ENCODE measurements at regions not wholly inside any gene's neighbourhood (a gene's known extent, or its start where the extent isn't known, plus 50 kb on each side); places are given as distances from the start of the nearest gene placed in this dataset.

DNA sequence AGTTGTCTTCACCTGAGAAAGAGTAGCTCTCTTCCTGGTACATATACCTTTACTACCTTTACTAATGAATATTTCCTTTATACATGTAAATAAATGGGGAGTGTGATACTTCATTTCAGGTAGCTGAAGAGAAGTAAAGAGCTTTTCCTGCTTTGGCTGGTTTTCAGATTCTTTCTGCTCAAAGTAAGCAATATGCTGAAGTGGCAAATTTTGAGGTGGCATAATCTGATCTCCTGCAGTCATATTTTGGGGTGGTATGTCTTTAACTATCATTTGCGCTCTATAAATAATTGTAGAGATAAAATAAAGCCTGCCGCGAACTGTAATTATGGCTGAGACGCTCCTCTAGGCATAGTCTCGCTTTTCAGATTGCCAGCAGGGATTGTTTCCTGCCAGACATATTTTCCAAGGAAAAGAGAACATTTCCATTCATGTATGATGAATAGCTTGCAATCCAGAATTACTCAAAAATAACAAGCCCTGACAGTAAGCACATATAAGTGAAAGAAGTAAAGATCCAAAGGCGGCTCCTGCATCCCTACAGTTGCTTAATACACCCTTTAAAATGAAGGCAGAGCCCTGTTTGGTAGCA lies 200.7 kb downstream of the C12orf50 start:
- DNase-seq, result no peak

DNA sequence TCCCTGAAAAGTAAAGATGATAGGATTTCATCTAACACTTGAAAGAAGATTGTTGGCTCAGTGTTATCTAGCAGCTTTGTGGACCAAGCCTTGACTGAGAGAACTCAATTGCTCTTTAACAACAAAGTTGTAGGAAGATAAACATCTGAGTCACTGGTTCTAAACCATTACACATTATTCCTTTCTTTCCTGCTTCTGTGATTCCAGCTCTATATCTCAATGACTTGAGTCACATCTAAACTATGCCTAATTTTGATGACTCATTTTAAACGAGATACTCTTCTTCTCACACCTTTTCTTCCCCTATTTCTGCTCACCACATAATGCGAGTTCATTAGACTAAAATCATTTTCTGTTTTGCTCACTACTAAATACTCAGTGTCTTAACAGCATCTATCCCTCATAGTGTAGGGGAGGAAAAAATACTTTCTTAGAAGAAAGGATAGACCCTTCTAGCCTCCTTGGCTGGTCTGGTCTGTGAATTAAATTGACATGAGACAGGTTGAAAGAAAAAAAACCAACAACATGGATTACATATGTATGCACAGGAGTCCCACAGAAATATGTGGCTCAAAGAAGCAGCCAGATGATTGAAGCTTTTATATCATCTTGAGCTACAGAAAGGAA lies 201.4 kb downstream of the C12orf50 start:
- DNase-seq, result no peak

DNA sequence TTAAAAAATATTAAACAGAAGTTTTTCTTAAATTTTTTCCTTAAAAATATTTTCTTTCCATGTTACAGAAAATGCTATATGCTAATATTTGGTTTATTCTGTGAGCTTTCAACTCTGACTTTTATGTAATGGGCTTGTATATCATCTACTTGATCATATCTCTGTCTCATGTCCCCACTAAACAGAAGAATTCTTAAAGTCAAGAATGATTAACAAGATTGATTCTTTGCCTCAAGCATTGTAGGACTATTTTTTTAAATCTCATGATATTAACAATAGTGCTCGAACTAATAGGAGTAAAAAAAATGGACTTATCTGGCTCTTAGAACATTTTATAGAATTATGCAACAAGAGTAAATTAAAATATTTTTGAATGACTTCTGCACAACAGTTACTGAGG lies 206.3 kb downstream of the C12orf50 start:
- DNase-seq, result no peak

DNA sequence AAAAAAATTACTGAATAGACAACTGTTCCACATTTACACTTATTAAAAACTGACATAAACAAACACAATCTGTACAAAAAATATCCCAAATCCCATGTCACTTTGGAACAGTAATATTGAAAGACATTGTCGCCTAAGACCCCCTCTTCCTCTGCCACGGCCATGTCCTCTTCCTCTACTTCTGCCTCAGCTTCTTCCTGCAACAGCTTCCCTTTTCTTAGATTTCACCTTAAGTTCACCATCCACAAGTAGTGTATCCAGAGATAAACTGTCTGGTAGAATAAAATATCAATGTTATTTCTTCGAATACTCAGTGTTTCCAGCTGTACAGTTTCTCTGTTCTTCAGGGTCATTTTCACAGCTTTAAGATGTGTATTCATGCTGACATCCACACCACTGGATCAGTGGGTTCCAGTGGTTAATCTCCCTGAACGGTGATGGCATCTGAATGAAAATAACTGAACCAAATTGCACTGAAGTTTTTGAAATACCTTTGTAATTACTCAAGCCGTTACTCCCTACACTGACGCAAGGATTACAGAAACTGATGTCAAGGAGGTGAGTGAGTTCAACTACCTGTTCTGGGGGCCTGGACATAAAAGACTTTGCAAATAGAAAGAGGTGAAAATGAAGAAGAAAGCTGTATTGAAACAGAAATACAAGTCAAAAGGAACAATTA lies 208.5 kb downstream of the C12orf50 start:
- no peak for DNase-seq

DNA sequence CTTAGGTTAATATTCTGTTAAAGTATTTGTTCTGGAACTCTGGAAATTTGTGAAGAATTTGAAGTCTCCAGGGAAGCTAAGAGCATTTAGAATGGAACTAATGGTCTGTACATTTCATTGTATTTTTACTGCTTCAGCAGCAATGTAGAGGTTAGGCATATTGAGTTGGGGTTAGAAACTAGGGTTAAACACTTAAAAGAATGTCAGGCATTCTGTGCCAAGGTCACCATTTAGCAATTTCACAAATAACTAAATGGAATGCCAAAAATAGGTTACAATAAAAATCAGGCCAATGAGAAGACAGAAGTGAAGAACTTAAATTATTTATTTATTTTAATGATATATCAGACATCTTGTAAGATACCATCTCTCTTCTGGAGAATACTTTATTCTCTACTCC lies 210.8 kb downstream of the C12orf50 start:
- no peak for DNase-seq

DNA sequence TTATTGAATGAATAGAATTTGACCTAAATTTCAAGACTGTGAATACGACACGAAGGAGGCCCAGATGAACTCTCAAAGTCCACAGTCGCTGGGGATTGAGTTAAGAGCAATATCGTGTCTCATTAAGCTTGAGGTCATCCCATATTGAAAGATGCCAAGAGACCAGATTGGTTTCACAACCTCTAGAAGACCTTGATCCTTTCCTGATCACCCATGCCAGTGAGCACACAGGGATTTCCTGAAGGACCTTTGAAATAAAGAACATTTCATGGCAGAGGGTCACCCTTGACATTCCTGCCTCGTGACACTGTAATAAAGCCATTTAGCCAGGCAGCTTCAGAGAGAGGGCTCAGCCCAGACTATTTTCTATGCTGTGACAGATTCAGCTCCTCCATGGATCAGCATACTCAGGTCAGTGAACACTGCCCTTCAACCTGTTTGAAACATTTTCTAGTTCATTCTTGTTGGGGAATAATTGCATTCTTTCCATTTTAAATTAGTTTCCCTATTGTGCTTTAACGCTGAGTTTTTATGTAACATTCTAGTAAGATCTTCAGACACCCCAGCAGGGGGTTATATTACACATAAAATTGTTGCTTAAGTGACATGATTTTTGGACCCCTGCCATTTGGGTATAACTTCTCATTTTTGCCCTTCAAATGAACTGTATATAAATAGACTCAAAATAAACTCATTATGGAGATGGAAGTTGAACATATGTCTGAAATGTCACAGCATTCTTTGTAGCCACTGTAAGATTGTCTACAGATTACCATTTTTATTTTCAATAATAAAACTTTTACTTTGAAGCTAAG lies 213.2 kb downstream of the C12orf50 start:
- DNase-seq, result no peak

DNA sequence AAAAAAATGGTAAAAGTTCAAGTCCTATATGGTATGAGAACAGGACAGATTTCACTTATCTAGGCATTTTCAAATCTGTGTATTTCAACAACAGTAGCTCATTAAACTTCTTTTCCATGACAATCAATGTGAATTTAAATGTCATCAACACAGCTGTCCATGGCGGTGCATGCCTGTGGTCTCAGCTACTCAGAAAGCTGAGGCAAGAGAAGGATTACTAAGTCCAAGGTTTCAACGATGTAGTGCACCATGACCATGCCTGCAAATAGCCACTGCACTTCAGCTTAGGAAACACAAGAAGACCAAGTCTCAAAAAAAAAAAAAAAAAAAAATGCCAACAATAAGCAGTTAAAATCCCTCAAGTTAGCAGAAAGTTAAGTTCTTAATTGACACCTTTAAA lies 214.6 kb downstream of the C12orf50 start:
- no peak for DNase-seq

DNA sequence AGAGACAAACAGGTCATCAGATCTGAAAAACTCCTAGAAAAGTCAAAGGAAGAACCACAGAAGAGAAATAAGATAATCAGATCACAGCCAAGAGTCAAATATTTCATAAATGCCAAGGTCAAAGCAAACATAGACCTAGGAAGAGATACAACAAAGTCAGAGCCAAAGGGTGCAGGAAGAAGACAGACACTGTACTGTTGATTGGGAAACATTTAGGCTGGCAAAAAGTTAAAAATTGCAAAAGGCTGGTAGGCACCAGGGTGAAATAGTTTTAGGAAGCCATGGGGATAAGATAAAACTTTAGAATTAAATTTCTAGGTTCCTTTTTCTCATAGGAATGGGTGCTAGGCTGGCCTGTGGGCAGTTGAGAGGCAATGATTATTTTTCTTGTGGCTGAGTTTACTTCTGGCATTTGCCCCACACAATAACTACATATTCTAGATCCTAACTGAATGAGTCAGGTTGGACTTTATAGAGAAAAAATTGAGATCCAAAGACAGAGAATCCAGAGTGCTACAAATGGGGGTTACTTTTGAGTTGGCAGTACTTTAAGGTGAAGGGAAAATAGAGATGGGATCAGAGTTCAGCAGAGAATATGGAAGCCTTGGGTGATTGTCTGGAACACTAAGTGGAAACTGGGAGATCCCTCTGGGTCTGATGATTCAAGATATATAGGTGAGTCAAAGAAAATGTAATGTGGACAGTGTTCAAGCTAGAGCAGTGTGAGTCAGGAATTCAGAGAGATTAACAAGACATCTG lies 215.5 kb downstream of the C12orf50 start:
- DNase-seq, result no peak

DNA sequence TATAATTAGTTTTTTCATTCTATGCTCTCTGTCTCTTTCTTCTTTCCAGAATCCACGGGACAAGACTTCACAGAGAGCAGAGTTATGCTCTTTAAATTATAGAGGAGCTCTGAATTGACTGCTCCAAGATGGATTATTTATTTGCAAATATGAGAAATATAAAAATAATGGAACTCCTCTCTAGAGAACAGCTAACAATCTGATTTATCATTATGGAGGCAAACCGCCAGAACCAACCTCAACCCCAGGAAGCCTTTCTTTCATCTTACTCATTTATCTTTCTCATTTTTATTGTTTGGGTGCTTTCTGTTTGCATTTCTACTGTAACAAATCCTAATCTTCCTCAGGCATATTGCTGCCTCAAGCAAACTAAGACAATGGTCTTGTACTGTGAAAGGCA lies 216.5 kb downstream of the C12orf50 start:
- DNase-seq, result no peak

DNA sequence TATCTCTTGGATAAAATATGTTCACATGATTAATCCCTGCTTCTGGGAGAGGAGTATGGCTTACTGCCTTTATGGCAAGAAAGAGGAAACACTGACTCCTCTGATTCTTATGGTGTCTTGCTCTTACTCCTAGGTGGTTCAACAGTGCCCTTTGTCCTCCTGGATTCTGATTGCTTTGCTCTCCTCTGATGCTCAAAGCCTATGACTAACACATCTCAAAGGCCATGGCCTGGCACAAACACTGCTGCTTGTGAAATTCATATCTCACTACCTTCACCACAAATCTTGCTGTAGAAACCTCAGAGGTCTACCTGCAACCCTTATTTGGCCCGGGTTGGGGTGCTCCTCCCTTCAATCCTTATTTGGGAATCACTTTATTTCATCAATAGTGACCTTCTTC lies 217.2 kb downstream of the C12orf50 start:
- no peak for DNase-seq

DNA sequence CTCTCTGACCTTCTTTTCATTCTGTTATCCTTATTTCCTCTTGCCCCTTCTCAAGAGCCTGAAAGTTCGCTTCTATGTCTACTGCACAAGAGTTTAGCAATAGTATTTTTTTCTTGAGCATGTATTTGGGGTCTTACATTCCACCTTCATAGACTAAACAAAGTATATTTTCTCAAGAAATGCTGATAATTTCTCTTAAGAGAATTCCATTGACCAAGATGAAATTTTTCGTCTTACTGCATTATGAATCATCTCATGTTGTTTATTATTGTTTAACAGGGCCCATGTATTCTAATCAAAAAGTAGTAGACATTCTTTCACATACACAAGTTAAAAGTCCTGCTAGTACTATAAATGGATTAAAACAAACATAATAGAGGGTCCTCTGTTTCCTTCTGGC lies 219.3 kb downstream of the C12orf50 start:
- no peak for DNase-seq

DNA sequence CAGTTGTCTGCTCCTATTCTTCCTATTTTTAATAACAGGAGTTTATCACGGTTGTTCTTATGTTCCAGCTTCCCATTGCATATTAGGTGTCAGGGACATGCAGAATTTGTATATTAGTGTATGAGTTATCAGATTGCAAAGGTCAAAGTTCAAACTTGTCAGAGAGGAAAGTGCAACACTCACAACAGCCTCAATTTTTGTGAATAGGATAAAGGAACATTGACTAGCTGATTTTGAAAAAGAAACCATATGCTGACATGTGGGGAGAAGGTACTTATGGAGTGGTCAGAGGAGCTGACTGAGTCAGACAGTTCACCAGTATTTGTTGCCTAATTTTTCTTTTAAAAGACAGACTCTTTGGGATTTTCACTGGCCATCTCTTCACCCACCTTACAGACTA lies 222.1 kb downstream of the C12orf50 start:
- DNase-seq, result no peak

DNA sequence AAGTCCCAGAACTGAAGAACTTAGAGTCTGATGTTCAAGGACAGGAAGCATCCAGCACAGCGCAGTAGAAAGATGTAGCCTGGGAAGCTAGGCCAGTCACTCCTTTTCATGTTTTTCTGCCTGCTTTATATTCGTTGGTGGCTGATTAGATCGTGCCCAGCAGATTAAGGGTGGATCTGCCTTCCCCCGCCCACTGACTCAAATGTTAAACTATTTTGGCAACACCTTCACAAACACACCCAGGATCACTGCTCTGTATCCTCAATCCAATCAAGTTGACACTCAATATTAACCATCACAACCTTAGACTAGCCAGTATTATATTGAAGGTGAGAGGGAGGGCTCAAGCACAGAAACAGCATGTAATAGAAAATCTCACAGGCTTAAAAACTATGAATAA lies 222.9 kb downstream of the C12orf50 start:
- no peak for DNase-seq

DNA sequence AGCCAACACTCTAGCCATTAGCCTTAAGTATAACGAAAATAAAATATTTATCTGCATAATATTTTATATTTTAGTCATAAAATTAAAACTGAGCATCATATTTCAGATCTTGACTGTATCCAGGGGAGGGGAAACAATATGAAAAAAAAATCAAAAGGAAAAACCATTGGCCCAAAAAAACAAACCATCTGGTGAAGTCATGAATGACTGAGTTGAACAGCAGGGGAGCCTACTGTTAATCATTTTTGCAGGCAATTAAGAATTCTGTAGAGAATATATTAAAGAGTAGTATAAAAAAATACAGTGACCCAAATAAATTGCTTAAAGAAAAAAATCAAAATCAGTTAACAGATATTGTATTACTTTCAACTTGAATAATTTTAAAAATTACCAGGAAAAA lies 224.8 kb downstream of the C12orf50 start:
- no peak for DNase-seq

DNA sequence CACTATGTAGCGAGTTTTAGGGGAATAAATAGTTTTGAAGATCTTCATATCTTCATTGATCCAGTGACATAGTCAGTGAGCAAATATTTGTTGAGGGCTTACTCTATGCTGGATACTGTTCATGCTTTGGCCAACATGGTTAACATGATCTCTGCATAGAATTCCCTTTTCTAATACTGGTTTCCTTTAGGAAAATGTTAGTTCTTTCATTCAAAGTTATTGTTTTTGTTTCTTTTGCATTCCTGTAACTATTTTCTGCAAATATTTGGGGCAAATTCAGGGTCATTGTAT lies 226.5 kb downstream of the C12orf50 start:
- no peak for DNase-seq

DNA sequence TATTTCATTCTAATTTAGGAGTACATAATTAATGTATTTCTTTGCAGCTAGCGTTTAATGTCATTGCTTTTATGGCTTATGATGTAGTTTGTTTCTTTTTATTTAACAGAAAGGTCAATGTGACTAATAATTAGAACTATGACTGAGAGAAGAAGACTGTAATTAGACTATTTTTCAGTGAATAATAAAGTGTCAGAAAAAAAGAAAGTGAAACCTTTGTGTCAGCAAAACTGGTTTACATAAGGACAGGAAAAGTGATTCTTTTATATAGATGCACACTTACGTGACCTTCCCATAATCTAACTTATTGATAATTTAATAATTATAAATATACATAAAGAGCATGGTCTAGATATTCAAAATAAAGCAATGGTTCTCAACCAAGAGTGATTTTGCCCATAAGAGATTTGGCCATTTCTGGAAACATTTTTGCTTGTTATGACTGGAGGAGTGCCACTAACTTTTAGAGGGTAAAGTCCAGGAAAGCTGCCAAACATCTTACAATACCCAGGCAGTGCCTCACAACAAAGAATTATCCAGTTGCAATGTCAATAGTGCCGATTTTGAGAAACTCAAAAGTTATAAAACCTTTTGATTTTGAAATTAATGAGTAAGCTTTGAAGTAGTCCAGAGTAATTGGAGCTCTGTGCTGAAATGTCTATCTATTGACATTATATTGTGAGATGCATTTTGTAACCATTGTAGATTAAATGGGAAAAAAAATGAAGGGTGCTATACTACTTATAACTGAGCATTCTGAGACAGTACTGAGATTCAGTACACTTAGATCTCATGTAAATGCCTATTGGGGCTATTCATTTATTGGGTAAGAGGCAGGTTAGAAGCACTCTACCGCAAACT lies 227.1 kb downstream of the C12orf50 start:
- no peak for DNase-seq

DNA sequence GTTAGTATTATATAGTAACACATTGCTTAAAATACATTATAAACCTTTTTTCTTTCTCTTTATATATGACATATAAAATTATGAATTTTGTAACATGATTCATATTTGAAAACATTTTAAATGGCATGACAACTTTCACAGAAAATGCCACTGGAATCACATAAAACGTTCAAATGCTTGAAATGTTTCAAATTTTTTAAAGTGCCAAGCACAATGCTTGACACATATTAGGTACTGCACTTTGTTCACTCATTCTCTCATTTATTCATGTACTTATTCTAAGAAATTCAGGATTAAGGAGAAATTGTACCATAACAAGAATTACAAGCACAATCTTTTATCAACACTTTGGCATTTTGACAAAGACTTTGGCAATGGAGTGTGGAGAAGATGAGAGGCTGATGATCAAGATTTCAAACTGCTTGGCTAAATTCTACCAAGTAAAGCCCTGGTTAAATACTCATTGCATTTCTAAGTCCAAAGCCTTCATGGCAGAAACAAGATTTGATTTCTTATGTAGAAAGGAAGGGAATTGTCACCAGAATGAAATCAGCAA lies 232.2 kb downstream of the C12orf50 start:
- DNase-seq, result no peak

DNA sequence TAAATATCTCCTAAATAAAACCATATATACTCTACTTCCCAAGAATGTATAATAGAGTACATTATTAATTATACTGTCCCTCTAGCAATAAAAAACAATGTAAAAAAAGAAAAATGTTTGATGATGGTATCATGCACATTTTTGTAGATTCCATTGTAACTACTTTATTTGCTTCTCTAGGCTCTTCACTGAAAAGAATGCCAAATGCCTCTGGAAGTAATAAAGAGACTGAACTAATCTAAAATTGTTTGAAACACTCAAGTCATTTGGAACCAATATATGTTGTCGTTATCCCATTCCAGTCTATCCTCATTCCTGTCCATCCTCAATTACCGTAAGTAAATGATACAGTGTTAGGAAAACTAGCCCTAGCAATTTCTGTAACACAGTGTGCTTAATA lies 233.6 kb downstream of the C12orf50 start:
- DNase-seq, result no peak

DNA sequence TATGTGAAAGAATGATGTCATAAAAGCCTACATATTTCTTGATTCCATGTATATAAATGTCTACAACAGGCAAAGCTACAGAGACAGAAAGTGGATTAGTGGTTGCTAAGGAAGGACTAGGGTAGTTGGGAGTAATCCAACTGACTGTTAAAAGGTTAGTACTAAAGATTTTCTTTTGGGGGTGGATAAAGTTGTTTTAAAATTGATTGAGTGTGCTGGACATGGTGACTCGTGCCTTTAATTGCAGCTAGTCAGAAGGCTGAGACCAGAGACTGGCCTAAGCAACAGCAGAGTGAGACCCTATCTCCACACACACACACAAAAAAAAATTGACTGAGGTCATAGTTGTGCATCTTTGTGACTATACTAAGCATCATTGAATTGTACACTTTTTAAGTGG lies 234.3 kb downstream of the C12orf50 start:
- no peak for DNase-seq

DNA sequence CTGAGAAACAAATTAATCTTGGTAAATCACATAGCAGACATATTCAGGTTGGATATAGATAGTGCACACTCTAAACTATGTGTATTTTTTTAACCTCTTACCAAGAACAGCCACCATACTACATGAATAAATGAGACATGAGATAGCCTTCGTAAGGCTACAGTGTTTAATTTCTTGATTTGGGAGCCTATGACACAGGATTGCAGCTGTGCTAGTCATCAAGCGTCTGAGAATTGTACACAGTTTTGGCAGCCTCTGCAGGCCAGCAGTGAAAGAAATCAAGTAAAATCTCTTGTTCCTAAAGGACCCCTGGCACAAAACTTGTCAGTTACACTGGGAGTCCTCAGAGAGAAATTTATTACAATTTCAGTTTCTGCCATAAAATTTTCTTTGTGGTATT lies 236.1 kb downstream of the C12orf50 start:
- DNase-seq, result no peak

DNA sequence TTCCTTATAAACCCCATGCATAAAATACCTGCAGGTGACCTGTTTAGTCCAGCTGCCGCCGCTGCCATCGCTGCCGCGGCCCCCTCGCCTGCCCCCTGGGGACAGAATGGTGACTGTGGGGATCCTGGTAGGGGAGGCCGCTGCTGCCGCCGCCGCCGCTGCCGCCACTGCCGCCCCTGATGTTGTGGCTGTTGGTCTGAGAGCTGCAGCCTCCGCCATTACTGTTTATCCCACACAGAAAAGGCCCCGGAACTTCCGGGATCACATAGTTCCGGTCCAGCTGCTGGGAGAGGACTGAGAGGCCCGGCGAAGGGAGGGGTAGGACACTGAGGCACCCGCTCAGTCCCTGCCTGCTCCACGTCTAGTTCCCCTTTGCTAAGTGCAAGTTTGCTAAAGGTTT lies 244.9 kb downstream of the C12orf50 start:
- DNase-seq, result no peak

DNA sequence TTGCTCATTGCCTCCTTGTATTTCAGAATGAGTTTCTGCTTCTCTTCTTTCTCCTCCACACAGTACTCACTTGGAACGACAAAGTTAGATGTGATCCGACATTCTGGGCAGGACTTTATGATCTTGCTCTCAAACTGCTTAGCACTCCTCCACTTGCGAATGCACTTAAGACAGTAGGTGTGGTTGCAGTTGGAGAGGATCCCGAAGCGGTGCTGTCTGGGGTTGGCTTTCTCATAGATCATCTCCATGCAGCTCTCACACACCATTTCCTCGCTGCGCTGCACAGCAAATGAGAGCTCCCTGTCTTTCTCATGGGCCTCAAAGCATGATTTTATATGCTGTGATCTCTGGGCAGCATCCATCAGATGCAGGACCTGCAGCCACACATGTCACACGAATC lies 245.7 kb downstream of the C12orf50 start:
- DNase-seq, result no peak
